IMR-90 (cell line): ENCODE measurements at regions not wholly inside any gene's neighbourhood (a gene's known extent, or its start where the extent isn't known, plus 50 kb on each side); places are given as distances from the start of the nearest gene placed in this dataset.

Experiments
- ATAC-seq: fragments of 200-7000 bp; cut with Tn5 transposase; 2 replicates; pipeline ENCODE4 v1.9.1; 2020; ENCODE audit warnings: low read depth, mild to moderate bottlenecking, moderate library complexity
- BruUV-seq: library from RNA; stranded (reverse); fragments of 400-500 nt; replicated peaks from 2 replicates; lab custom pipeline; 2021; lab: Mats Ljungman, UMichigan
- CTCF ChIA-PET: fragments of 300-600 bp; formaldehyde crosslinking; extraction: SDS; loops from one replicate; lab custom pipeline; 2021; ENCODE audit warnings: antibody characterized with exemption; lab: Yijun Ruan, JAX
- POLR2A ChIA-PET: fragments of 300-600 bp; sonication (Branson Sonifier 250); formaldehyde crosslinking; loops from one replicate; lab custom pipeline; 2022; ENCODE audit warnings: antibody characterized with exemption; ENCODE audit not compliant: unreplicated experiment; lab: Charles Lee
- DNase-seq: peaks from one replicate; pipeline ENCODE4 v3.0.0; 2013
- H2AFZ ChIP-seq: replicated peaks from 2 replicates; pipeline ENCODE3; 2013; ENCODE audit warnings: low read length, mild to moderate bottlenecking; ENCODE audit not compliant: poor library complexity
- H2AK5ac ChIP-seq: 2 replicates; pipeline ENCODE4 v1.6.1; 2013; ENCODE audit warnings: low read depth, low read length, inconsistent platforms
- H2AK9ac ChIP-seq: replicated peaks from 2 replicates; pipeline ENCODE3; 2013; ENCODE audit warnings: mild to moderate bottlenecking, low read depth, low read length, moderate library complexity; ENCODE audit not compliant: poor library complexity
- H2BK120ac ChIP-seq: 2 replicates; pipeline ENCODE4 v1.6.1; 2013; ENCODE audit warnings: low read depth, low read length, inconsistent platforms
- H2BK15ac ChIP-seq: 3 replicates; pipeline ENCODE4 v1.6.1; 2013; ENCODE audit warnings: low read depth, low read length, inconsistent platforms
- H2BK20ac ChIP-seq: 2 replicates; pipeline ENCODE4 v1.6.1; 2013; ENCODE audit warnings: low read depth, mild to moderate bottlenecking, inconsistent platforms, low read length, moderate library complexity
- H2BK5ac ChIP-seq: 2 replicates; pipeline ENCODE4 v1.6.1; 2013; ENCODE audit warnings: mild to moderate bottlenecking, low read depth, low read length, inconsistent platforms; ENCODE audit not compliant: poor library complexity, severe bottlenecking
- H3K14ac ChIP-seq: replicated peaks from 2 replicates; pipeline ENCODE4 v1.6.1; 2013; ENCODE audit warnings: low read depth, low read length, inconsistent platforms
- H3K18ac ChIP-seq: 2 replicates; pipeline ENCODE4 v1.6.1; 2013; ENCODE audit warnings: low read depth, low read length, control low read depth
- H3K23ac ChIP-seq: 2 replicates; pipeline ENCODE4 v1.6.1; 2013; ENCODE audit warnings: low read depth, low read length, inconsistent platforms
- H3K27ac ChIP-seq: 2 replicates; pipeline ENCODE4 v1.5.1; 2013; ENCODE audit warnings: mild to moderate bottlenecking, control low read depth, low read length; ENCODE audit not compliant: insufficient read depth
- H3K27me3 ChIP-seq: 2 replicates; pipeline ENCODE4 v1.6.1; 2013; ENCODE audit warnings: low read length; ENCODE audit not compliant: control insufficient read depth, insufficient read depth
- H3K36me3 ChIP-seq: 2 replicates; pipeline ENCODE4 v1.6.1; 2013; ENCODE audit warnings: low read length, mixed read lengths; ENCODE audit not compliant: control insufficient read depth, insufficient read depth
- H3K4ac ChIP-seq: 2 replicates; pipeline ENCODE4 v1.6.1; 2013; ENCODE audit warnings: low read depth, low read length, inconsistent platforms
- H3K4me1 ChIP-seq: 2 replicates; pipeline ENCODE4 v1.6.1; 2013; ENCODE audit warnings: low read length, mixed read lengths; ENCODE audit not compliant: control insufficient read depth, insufficient read depth
- H3K4me2 ChIP-seq: 2 replicates; pipeline ENCODE4 v1.6.1; 2013; ENCODE audit warnings: low read depth, mild to moderate bottlenecking, control low read depth, low read length, moderate library complexity
- H3K4me3 ChIP-seq: 2 replicates; pipeline ENCODE4 v1.5.1; 2013; ENCODE audit warnings: low read depth, mild to moderate bottlenecking, control low read depth, low read length, moderate library complexity; ENCODE audit not compliant: insufficient read depth
- H3K56ac ChIP-seq: 2 replicates; pipeline ENCODE4 v1.6.1; 2013; ENCODE audit warnings: low read length, inconsistent platforms; ENCODE audit not compliant: insufficient read depth; ENCODE audit errors: extremely low read depth
- H3K79me1 ChIP-seq, 2 experiments: 2 replicates each; pipeline ENCODE4 v1.6.1; 2013; ENCODE audit warnings: low read length in 2 of 2, inconsistent platforms in 1 of 2, low read depth in 1 of 2
- H3K9ac ChIP-seq: 2 replicates; pipeline ENCODE4 v1.6.1; 2013; ENCODE audit warnings: low read depth, low read length, control low read depth
- H3K9me1 ChIP-seq: 2 replicates; pipeline ENCODE4 v1.6.1; 2013; ENCODE audit warnings: low read length, inconsistent platforms; ENCODE audit not compliant: insufficient read depth
- H3K9me3 ChIP-seq: 2 replicates; pipeline ENCODE4 v1.6.1; 2013; ENCODE audit warnings: low read length; ENCODE audit not compliant: control insufficient read depth, insufficient read depth
- H4K20me1 ChIP-seq: 2 replicates; pipeline ENCODE4 v1.6.1; 2013; ENCODE audit warnings: low read length, inconsistent platforms; ENCODE audit not compliant: insufficient read depth
- H4K5ac ChIP-seq: 2 replicates; pipeline ENCODE4 v1.6.1; 2013; ENCODE audit warnings: mild to moderate bottlenecking, low read depth, low read length, control low read depth
- H4K8ac ChIP-seq, 2 experiments: 2 replicates each; pipeline ENCODE4 v1.6.1; 2013; ENCODE audit warnings: low read depth in 2 of 2, low read length in 2 of 2, control low read depth in 1 of 2, inconsistent platforms in 1 of 2
- H4K91ac ChIP-seq: 2 replicates; pipeline ENCODE4 v1.6.1; 2013; ENCODE audit warnings: low read depth, low read length, inconsistent platforms; ENCODE audit not compliant: insufficient read depth
- CTCF ChIP-seq: conservative IDR thresholded peaks from 2 replicates; pipeline ENCODE4 v1.5.1; 2012; ENCODE audit warnings: mild to moderate bottlenecking, low read depth, low read length, improper control_type of control experiment
- FOS ChIP-seq: fragments of 150-350 bp; IDR thresholded peaks from 2 replicates; pipeline ENCODE4 v1.6.1; 2016; ENCODE audit warnings: low read depth, low read length
- MAFK ChIP-seq: IDR thresholded peaks from 2 replicates; pipeline ENCODE4 v1.6.1; 2012; ENCODE audit warnings: low read depth, low read length, improper control_type of control experiment
- MXI1 ChIP-seq: IDR thresholded peaks from 2 replicates; pipeline ENCODE4 v1.6.1; 2012; ENCODE audit warnings: low read depth, mild to moderate bottlenecking, low read length, moderate library complexity, borderline replicate concordance
- POLR2A ChIP-seq: IDR thresholded peaks from 2 replicates; pipeline ENCODE4 v1.6.1; 2012; ENCODE audit warnings: mild to moderate bottlenecking, low read depth, low read length
- RCOR1 ChIP-seq: IDR thresholded peaks from 2 replicates; pipeline ENCODE4 v1.6.1; 2012; ENCODE audit warnings: mild to moderate bottlenecking, low read length, improper control_type of control experiment; ENCODE audit not compliant: insufficient replicate concordance
- USF2 ChIP-seq: fragments of 150-350 bp; IDR thresholded peaks from 2 replicates; pipeline ENCODE4 v1.6.1; 2017; ENCODE audit warnings: mild to moderate bottlenecking, antibody characterized with exemption, low read length, low read depth
- WGBS, 2 experiments: methylation state at CpG; one replicate each; pipeline versions ENCODE4 v1.1.5 to v1.1.7; 2013; ENCODE audit warnings: missing lambda C conversion rate in 2 of 2; ENCODE audit not compliant: insufficient read length in 1 of 2; ENCODE audit errors: extremely low coverage in 2 of 2; 5-methylcytosine and 5-hydroxymethylcytosine counted together
- dilution Hi-C: fragments of 300-500 bp; cut with HindIII; formaldehyde crosslinking; loops from one replicate; pipeline ENCODE4 v1.14.3; 2018; ENCODE audit warnings: low sequenced_read_pairs; ENCODE audit not compliant: unreplicated experiment
- in situ Hi-C: fragments of 300-500 bp; cut with MboI; formaldehyde crosslinking; loops from 3 replicates; pipeline ENCODE4 v1.14.3; 2019; ENCODE audit warnings: low sequenced_read_pairs, inconsistent platforms, mixed read lengths
- intact Hi-C: fragments of 100-400 bp; cut with micrococcal nuclease; formaldehyde crosslinking; loops from 2 replicates; pipeline ENCODE4 v1.10.0; 2022
- TF ChIP-seq, protein P1 (sequence below): fragments of 150-350 bp; IDR thresholded peaks from 2 replicates; pipeline ENCODE4 v1.6.1; 2016; ENCODE audit warnings: low read depth, mild to moderate bottlenecking, low read length, moderate library complexity, borderline replicate concordance

DNA sequence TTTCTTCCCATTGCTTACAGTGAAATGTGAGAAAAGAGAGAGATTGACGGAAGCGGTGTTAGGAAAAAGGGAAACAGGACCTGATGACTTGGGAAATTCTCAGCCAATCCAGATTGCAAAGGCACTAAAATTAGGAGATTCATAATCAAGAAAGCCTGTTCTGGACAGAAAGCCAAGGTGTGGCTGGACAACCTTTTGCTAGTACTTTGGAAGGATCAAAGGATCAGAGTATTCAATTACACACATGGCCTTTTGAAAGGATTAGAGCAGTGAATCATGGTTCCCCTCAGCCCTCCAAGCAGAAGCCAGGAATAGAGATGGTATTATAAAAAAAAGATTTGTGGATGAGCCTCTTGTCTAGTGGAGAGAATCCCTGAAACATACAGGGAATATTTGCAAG is 669.8 kb upstream of the ADAMTS5 start:
- Histone ChIP-seq H4K20me1 (no peaks in the 10 kb centered on the region), H2AK5ac (no peak overlapping the region), H3K36me3 (no peaks in the 10 kb centered on the region), H3K9me1 (no peaks in the 10 kb centered on the region), H3K18ac (no peak overlapping the region), H4K5ac (no peak overlapping the region), H3K4me2 (no peak overlapping the region), H4K91ac (no peak overlapping the region), H2BK5ac (no peak overlapping the region), H3K56ac (no peak overlapping the region), H4K8ac (no peak overlapping the region), H3K9ac (no peak overlapping the region), H2AFZ (no peak overlapping the region), H2BK20ac (peak overlapping the region; percentile 20; the same call in 1 of the 2 replicates), H3K27ac (no peak overlapping the region), H3K4me1 (no peaks in the 10 kb centered on the region; the same call in 1 of the 2 replicates), H3K79me1 (no peaks in the 10 kb centered on the region), H2AK9ac (no peak overlapping the region), H3K23ac (no peak overlapping the region), H3K4me3 (no peak overlapping the region), H3K4ac (no peak overlapping the region), H2BK15ac (no peak overlapping the region), H2BK120ac (no peak overlapping the region), H3K14ac (no peak overlapping the region), H3K9me3 (no peaks in the 10 kb centered on the region), H3K27me3 (no peaks in the 10 kb centered on the region)
- no peak for DNase-seq
- ChIA-PET CTCF (no interaction called here), POLR2A (no interaction called here)
- dilution Hi-C loops, result no loop called here
- in situ Hi-C loops, result no loop called here
- ATAC-seq, result no peak
- WGBS, 2 experiments, result no CpG with 5 or more reads among the region's 2 CpGs
- intact Hi-C loops, result no loop called here
- no TSS peak for BruUV-seq
- TF ChIP-seq CTCF (no peak), MXI1 (no peak), FOS (no peak), RCOR1 (no peak), USF2 (no peak), MAFK (no peak), POLR2A (no peak)
- TF ChIP-seq, protein P1, sequence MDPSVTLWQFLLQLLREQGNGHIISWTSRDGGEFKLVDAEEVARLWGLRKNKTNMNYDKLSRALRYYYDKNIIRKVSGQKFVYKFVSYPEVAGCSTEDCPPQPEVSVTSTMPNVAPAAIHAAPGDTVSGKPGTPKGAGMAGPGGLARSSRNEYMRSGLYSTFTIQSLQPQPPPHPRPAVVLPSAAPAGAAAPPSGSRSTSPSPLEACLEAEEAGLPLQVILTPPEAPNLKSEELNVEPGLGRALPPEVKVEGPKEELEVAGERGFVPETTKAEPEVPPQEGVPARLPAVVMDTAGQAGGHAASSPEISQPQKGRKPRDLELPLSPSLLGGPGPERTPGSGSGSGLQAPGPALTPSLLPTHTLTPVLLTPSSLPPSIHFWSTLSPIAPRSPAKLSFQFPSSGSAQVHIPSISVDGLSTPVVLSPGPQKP, result no peak
